ENCODE measurements at regions not wholly inside any gene's neighbourhood (a gene's known extent, or its start where the extent isn't known, plus 50 kb on each side); places are given as distances from the start of the nearest gene placed in this dataset.

DNA sequence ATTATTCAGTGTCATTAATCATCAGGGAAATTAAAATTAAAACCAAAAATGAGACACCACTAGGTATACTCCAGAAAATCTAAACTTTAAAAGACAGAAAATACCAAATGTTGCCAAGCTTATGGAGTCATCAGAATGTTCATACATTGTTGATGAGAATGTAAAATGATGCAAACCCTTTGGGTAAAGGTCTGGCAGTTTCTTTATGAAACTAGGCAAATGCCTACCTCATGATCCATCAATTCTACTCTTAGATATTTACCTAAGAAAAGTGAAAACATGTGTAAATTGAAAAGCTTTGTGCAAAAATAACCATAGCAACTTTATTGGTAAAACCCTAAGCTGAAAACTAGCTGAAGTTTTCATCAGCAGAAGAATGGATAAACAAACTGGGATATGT is 329.5 kb upstream of the MEOX2 start:
- no peak for DNase-seq
- Histone ChIP-seq H3K36me3 (no peaks in the 10 kb centered on the region), H3K27me3 (no peaks in the 10 kb centered on the region), H3K27ac (no peak overlapping the region), H3K4me1 (no peaks in the 10 kb centered on the region), H3K9me3 (no peaks in the 10 kb centered on the region), H3K4me3 (replicated peaks in 1 of 3) (no peak overlapping the region)
- intact Hi-C loops (cut with DNase I) = no loop called here
- TF ChIP-seq, protein P1, sequence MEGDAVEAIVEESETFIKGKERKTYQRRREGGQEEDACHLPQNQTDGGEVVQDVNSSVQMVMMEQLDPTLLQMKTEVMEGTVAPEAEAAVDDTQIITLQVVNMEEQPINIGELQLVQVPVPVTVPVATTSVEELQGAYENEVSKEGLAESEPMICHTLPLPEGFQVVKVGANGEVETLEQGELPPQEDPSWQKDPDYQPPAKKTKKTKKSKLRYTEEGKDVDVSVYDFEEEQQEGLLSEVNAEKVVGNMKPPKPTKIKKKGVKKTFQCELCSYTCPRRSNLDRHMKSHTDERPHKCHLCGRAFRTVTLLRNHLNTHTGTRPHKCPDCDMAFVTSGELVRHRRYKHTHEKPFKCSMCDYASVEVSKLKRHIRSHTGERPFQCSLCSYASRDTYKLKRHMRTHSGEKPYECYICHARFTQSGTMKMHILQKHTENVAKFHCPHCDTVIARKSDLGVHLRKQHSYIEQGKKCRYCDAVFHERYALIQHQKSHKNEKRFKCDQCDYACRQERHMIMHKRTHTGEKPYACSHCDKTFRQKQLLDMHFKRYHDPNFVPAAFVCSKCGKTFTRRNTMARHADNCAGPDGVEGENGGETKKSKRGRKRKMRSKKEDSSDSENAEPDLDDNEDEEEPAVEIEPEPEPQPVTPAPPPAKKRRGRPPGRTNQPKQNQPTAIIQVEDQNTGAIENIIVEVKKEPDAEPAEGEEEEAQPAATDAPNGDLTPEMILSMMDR (IDR thresholded peaks at IDR 0.05) = no peak
- TF ChIP-seq POLR2A (IDR thresholded peaks at IDR 0.05) = no peak

DNA sequence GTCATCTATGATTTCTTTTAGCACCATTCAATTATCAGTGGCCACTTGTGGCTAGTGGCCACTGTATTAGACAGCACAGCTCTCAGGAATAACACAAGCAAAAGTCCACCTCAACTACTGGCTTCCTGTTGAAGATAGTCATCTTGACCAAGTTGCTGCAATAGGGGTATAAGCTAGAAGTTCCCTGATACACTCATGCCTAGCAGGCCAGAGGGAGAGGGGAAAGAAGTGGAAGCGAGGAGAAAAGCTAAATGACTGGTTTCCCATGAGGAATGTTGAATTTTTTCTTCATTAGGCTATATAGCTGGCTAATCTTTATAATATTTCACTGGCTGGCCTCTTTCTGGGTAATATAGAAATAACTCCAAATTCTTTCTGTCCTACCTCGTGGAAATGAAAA is 327.5 kb upstream of the MEOX2 start:
- Histone ChIP-seq H3K36me3 (no peaks in the 10 kb centered on the region), H3K27me3 (no peaks in the 10 kb centered on the region), H3K27ac (no peak overlapping the region), H3K9me3 (no peaks in the 10 kb centered on the region), H3K4me3 (replicated peaks in 1 of 3) (no peak overlapping the region), H3K4me1 (no peaks in the 10 kb centered on the region)
- intact Hi-C loops (cut with DNase I) = no loop called here
- TF ChIP-seq, protein P1 (IDR thresholded peaks at IDR 0.05) = no peak
- no peak for TF ChIP-seq POLR2A (IDR thresholded peaks at IDR 0.05)
- 82 to 88% methylated on average over 2 of the region's 2 CpGs for WGBS, 2 donors
- DNase-seq = no peak

DNA sequence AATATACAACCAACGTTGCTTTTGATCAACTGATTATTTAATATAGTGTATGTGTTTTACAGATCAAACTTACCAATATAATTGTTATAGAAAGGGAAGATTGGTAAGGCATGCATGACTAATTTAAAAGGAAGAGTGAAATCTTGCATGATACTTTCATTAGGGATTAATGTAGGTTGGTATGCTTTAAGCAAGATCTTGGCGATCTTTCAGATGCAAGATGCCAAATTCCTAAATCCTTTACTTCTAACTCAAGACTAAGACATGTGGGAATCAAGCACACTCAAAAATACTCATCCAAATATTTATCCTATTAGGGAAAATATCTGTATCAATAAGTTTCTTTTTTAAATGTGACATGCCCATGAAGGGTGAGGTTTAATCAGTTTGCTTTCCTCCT is 321.4 kb upstream of the MEOX2 start:
- 94 to 95% methylated on average over 2 of the region's 2 CpGs for WGBS, 2 donors
- no peak for DNase-seq
- Histone ChIP-seq H3K36me3 (no peaks in the 10 kb centered on the region), H3K27ac (no peak overlapping the region), H3K9me3 (no peaks in the 10 kb centered on the region), H3K4me1 (no peaks in the 10 kb centered on the region), H3K4me3 (replicated peaks in 1 of 3) (no peak overlapping the region), H3K27me3 (no peaks in the 10 kb centered on the region)
- intact Hi-C loops (cut with DNase I) = no loop called here
- TF ChIP-seq, protein P1 (IDR thresholded peaks at IDR 0.05) = no peak
- no peak for TF ChIP-seq POLR2A (IDR thresholded peaks at IDR 0.05)

DNA sequence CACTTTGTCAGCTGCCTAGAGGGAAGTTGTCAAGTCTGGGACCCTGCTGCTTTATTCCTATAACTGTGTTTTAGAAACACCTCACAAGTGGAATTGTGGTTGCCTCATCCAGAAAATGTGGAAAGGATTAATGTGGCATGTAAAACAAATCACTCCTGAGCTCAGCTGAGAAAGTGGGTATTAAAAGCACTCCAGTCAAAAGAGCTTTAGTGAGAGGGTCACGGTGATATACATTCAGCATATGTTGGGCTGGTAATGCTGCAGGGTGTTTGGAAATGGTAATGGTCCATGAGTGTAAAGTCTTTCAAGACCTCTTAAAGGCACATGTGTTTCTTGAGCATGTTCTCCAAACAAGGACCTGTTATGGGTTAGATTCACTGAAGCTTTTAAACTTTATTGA is 318.2 kb upstream of the MEOX2 start:
- no peaks in the 10 kb centered on the region for H3K27me3 ChIP-seq
- H3K4me3 ChIP-seq (replicated peaks in 1 of 3) = no peak overlapping the region
- TF ChIP-seq POLR2A (IDR thresholded peaks at IDR 0.05) = no peak
- intact Hi-C loops (cut with DNase I) = no loop called here
- WGBS, 2 donors = 30 to 45% methylated on average over 1 of the region's 1 CpG
- no peak for DNase-seq
- no peak overlapping the region for H3K27ac ChIP-seq
- no peaks in the 10 kb centered on the region for H3K36me3 ChIP-seq
- H3K9me3 ChIP-seq = no peaks in the 10 kb centered on the region
- H3K4me1 ChIP-seq = no peaks in the 10 kb centered on the region

DNA sequence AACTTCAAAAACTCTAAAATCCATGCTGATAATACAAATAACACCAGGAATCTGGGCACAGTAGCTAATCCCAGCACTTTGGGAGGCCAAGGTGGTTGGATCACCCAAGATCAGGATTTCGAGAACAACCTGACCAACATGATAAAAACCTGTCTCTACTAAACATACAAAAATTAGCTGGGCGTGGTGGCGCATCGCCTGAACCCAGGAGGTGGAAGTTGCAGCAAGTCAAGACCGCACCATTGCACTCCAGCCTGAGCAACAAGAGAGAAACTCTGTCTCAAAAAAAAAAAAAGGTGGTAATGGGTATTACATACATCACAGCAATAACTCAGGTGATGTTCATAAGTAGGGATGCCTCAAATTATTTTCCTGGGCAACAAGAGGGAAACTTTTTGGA is 315.0 kb upstream of the MEOX2 start:
- DNase-seq = no peak
- intact Hi-C loops (cut with DNase I) = no loop called here
- WGBS, 2 donors = 92 to 94% methylated on average over 5 of the region's 5 CpGs
- H3K4me1 ChIP-seq = no peaks in the 10 kb centered on the region
- no peak for TF ChIP-seq POLR2A (IDR thresholded peaks at IDR 0.05)
- TF ChIP-seq, protein P1 (IDR thresholded peaks at IDR 0.05) = no peak
- no peak overlapping the region for H3K4me3 ChIP-seq (replicated peaks in 1 of 3)
- no peak overlapping the region for H3K27ac ChIP-seq
- no peaks in the 10 kb centered on the region for H3K36me3 ChIP-seq
- no peaks in the 10 kb centered on the region for H3K27me3 ChIP-seq
- H3K9me3 ChIP-seq = no peaks in the 10 kb centered on the region

DNA sequence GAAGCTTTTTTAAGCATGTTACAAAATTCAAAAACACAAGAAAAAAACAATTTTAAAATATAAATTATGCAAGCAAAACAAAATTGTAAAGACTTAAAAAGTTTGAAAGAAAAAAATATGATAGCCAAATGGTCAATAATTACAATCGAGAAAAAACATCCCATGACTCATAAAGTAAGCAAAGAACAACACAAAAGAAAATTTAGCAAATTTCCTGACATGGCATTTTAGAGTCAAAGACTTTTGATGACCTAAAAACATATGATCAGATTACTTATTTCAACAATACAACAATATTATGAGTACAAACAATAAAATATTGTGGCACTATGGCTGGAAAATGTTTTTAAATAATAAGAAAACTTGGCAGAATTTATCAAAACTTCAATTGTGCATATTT is 312.1 kb upstream of the MEOX2 start:
- no peak for DNase-seq
- H3K4me1 ChIP-seq = no peaks in the 10 kb centered on the region
- WGBS, 2 donors = 67 to 78% methylated on average over 1 of the region's 1 CpG

More for the DNA sequence above, 312.1 kb upstream of the MEOX2 start:
- H3K36me3 ChIP-seq = no peaks in the 10 kb centered on the region
- H3K27ac ChIP-seq = no peak overlapping the region
- intact Hi-C loops (cut with DNase I) = no loop called here
- no peak overlapping the region for H3K4me3 ChIP-seq (replicated peaks in 1 of 3)
- H3K27me3 ChIP-seq = no peaks in the 10 kb centered on the region
- TF ChIP-seq POLR2A (IDR thresholded peaks at IDR 0.05) = no peak
- TF ChIP-seq, protein P1 (IDR thresholded peaks at IDR 0.05) = no peak
- no peaks in the 10 kb centered on the region for H3K9me3 ChIP-seq

Data from thyroid gland (tissue), 4 donors.